A549 (cell line): ENCODE measurements at regions not wholly inside any gene's neighbourhood (a gene's known extent, or its start where the extent isn't known, plus 50 kb on each side); places are given as distances from the start of the nearest gene placed in this dataset.

Experiments
- ATAC-seq, 2 experiments: fragments of 200-7000 bp in 1 of 2; fragments of >200 bp in 1 of 2; cut with Nextera tagmentation in 1 of 2; cut with Tn5 transposase in 1 of 2; 3 replicates each; pipeline versions ENCODE4 v1.8.0 to v1.9.1; 2018 to 2020; ENCODE audit warnings: mild to moderate bottlenecking in 1 of 2, moderate library complexity in 1 of 2
- CTCF ChIA-PET: fragments of 300-600 bp; sonication (Branson Sonifier 250); formaldehyde crosslinking; extraction: SDS; loops from one replicate; lab custom pipeline; 2021; ENCODE audit warnings: antibody characterized with exemption, inconsistent platforms; lab: Yijun Ruan, JAX
- POLR2A ChIA-PET: fragments of 350-600 bp; formaldehyde crosslinking; extraction: SDS; loops from one replicate; lab custom pipeline; 2021; ENCODE audit warnings: antibody characterized with exemption, inconsistent platforms; lab: Yijun Ruan, JAX
- DNase-seq, 2 experiments: peaks; one replicate each; pipeline versions ENCODE4 v3.0.0 to v3.0.0-alpha.2; 2011 to 2016; ENCODE audit warnings: low read depth in 1 of 2, low spot score in 1 of 2
- FAIRE-seq: peaks from 2 replicates; lab custom pipeline; 2011; peaks lifted over from hg19 to GRCh38; lab: Jason Lieb, UNC
- H3K27ac ChIP-seq, 2 experiments: fragments of >200 bp; sonication (Bioruptor Twin); formaldehyde crosslinking; 3 replicates each; pipeline ENCODE4 v1.5.1; 2016 to 2017
- H3K4me1 ChIP-seq: fragments of >200 bp; sonication (Bioruptor Twin); formaldehyde crosslinking; 3 replicates; pipeline ENCODE4 v1.6.1; 2016
- H3K4me2 ChIP-seq: fragments of >200 bp; sonication (Bioruptor Twin); formaldehyde crosslinking; 3 replicates; pipeline ENCODE4 v1.6.1; 2016
- H3K4me3 ChIP-seq: fragments of >200 bp; sonication (Bioruptor Twin); formaldehyde crosslinking; 3 replicates; pipeline ENCODE4 v1.5.1; 2016
- H3K9me3 ChIP-seq: fragments of >200 bp; sonication (Bioruptor Twin); formaldehyde crosslinking; 3 replicates; pipeline ENCODE4 v1.6.1; 2016
- CEBPB ChIP-seq, 2 experiments: fragments of >200 bp in 1 of 2; sonication (Bioruptor Twin) in 1 of 2; formaldehyde crosslinking in 1 of 2; IDR thresholded peaks; 2 replicates each; pipeline ENCODE4 v1.6.1; 2012 to 2016
- CHD4 ChIP-seq: fragments of 200-600 bp; sonication (generic); IDR thresholded peaks from 2 replicates; pipeline ENCODE4 v1.6.1; 2016; ENCODE audit warnings: antibody characterized with exemption, mild to moderate bottlenecking, borderline replicate concordance
- EHMT2 ChIP-seq: fragments of 200-600 bp; sonication (generic); IDR thresholded peaks from 2 replicates; pipeline ENCODE4 v1.6.1; 2016; ENCODE audit warnings: antibody characterized with exemption, low read depth, mild to moderate bottlenecking, moderate library complexity
- FOSB ChIP-seq: fragments of 250-450 bp; sonication (Bioruptor Pico); IDR thresholded peaks from 2 replicates; pipeline ENCODE4 v1.5.0; 2020; ENCODE audit warnings: mild to moderate bottlenecking, moderate library complexity
- HEYL ChIP-seq: fragments of 250-450 bp; sonication (Bioruptor Pico); IDR thresholded peaks from 2 replicates; pipeline ENCODE4 v1.8.0; 2021; ENCODE audit warnings: mild to moderate bottlenecking, moderate library complexity
- HOXA7 ChIP-seq: fragments of 250-450 bp; sonication (Bioruptor Pico); IDR thresholded peaks from 2 replicates; pipeline ENCODE4 v1.5.0; 2020; ENCODE audit warnings: mild to moderate bottlenecking, moderate library complexity
- KDM5A ChIP-seq: fragments of 200-600 bp; sonication (generic); IDR thresholded peaks from 2 replicates; pipeline ENCODE4 v1.6.1; 2016; ENCODE audit warnings: antibody characterized with exemption, mild to moderate bottlenecking
- MAZ ChIP-seq: fragments of 150-350 bp; IDR thresholded peaks from 2 replicates; pipeline ENCODE4 v1.6.1; 2014; ENCODE audit warnings: antibody characterized with exemption, low read depth, low read length, borderline replicate concordance
- NFE2L2 ChIP-seq: fragments of 150-350 bp; conservative IDR thresholded peaks from 2 replicates; pipeline ENCODE4 v1.6.1; 2014; ENCODE audit warnings: low read length
- NR3C1 ChIP-seq: fragments of >200 bp; sonication (Bioruptor Twin); formaldehyde crosslinking; IDR thresholded peaks from 3 replicates; pipeline ENCODE4 v1.6.1; 2017
- POLR2A ChIP-seq: IDR thresholded peaks from 2 replicates; pipeline ENCODE4 v1.6.1; 2012; ENCODE audit warnings: mild to moderate bottlenecking, low read length
- POLR2AphosphoS2 ChIP-seq: conservative IDR thresholded peaks from 2 replicates; pipeline ENCODE4 v1.6.1; 2012; ENCODE audit warnings: low read length, improper control_type of control experiment, inconsistent platforms
- RFX5 ChIP-seq: fragments of 450-650 bp; IDR thresholded peaks from 2 replicates; pipeline ENCODE4 v1.7.1; 2014; ENCODE audit warnings: antibody characterized with exemption, mild to moderate bottlenecking, moderate library complexity
- RNF2 ChIP-seq: fragments of 200-600 bp; sonication (generic); IDR thresholded peaks from 2 replicates; pipeline ENCODE4 v1.6.1; 2016; ENCODE audit warnings: low read depth, mild to moderate bottlenecking, antibody characterized with exemption, moderate library complexity, borderline replicate concordance
- SREBF2 ChIP-seq: fragments of 450-650 bp; IDR thresholded peaks from 2 replicates; pipeline ENCODE4 v1.6.1; 2014; ENCODE audit warnings: mild to moderate bottlenecking, moderate library complexity
- TFCP2L1 ChIP-seq: fragments of 250-450 bp; sonication (Bioruptor Pico); IDR thresholded peaks from 2 replicates; pipeline ENCODE4 v1.5.0; 2021; ENCODE audit warnings: mild to moderate bottlenecking
- TP53 ChIP-seq: fragments of 250-450 bp; sonication (Bioruptor Pico); IDR thresholded peaks from 2 replicates; pipeline ENCODE4 v1.5.0; 2021; ENCODE audit warnings: mild to moderate bottlenecking, moderate library complexity
- ZNF302 ChIP-seq: fragments of 250-450 bp; sonication (Bioruptor Pico); IDR thresholded peaks from 2 replicates; pipeline ENCODE4 v1.9.0; 2021; ENCODE audit warnings: inconsistent platforms, mild to moderate bottlenecking, moderate library complexity
- WGBS: methylation state at CpG from one replicate; pipeline ENCODE4 v1.1.6; 2017; ENCODE audit errors: missing lambda C conversion rate; 5-methylcytosine and 5-hydroxymethylcytosine counted together
- TF ChIP-seq, protein P1 (sequence below): fragments of 150-350 bp; IDR thresholded peaks from 2 replicates; pipeline ENCODE4 v1.6.1; 2014; ENCODE audit warnings: low read depth, mild to moderate bottlenecking, low read length
- TF ChIP-seq, protein P2 (sequence below): fragments of >200 bp; sonication (Bioruptor Twin); formaldehyde crosslinking; IDR thresholded peaks from 2 replicates; pipeline ENCODE4 v1.6.1; 2016
- TF ChIP-seq, protein P3 (sequence below): fragments of 450-650 bp; IDR thresholded peaks from 2 replicates; pipeline ENCODE4 v1.6.1; 2014; ENCODE audit warnings: antibody characterized with exemption
- TF ChIP-seq, protein P4 (sequence below): IDR thresholded peaks from 2 replicates; pipeline ENCODE4 v1.6.1; 2012
- TF ChIP-seq, protein P5 (sequence below): IDR thresholded peaks from 2 replicates; pipeline ENCODE4 v1.6.1; 2012

DNA sequence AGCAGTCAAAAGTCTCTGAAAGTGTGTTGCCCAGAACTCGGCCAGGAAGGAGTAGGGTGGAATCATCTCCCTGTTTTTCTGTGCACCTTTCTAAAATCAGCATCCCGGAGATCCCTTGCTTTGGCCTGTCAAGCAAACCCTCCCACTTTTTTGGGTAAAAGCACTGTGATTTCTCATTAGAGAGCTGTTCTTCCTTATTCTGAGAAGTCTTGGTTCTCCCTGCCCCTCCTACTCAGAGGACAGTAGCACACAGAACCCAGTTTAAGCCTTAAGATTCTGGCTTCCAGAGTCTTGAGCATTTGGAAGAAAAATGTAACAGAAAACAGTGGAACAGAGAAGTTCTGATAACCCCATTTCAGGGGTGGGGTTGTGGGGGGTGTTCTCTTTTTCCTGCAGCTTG is 52.6 kb upstream of the KATNAL1 start:
- ChIA-PET CTCF (interaction anchor here (0.5 kb wide), 1 partner anchor 16 kb away, joined by 3 read pairs; no protein-coding TSS in a partner anchor), POLR2A (no interaction called here)
- H3K9me3 ChIP-seq: no peaks in the 10 kb centered on the region
- no peak overlapping the region for H3K4me3 ChIP-seq
- WGBS: 62% methylated on average over 2 of the region's 2 CpGs
- 0 out of 3 replicates have a peak, but pooled peaks cover 6% of the 10 kb centered on the region for H3K4me1 ChIP-seq
- ATAC-seq: no peak
- H3K27ac ChIP-seq: no peak overlapping the region
- no peak overlapping the region for H3K4me2 ChIP-seq
- FAIRE-seq: no peak
- DNase-seq: no peak
- TF ChIP-seq SREBF2: no peak
- no peak for TF ChIP-seq MAZ
- TF ChIP-seq HEYL (CRISPR knock-in tag): no peak
- TF ChIP-seq POLR2A: no peak

DNA sequence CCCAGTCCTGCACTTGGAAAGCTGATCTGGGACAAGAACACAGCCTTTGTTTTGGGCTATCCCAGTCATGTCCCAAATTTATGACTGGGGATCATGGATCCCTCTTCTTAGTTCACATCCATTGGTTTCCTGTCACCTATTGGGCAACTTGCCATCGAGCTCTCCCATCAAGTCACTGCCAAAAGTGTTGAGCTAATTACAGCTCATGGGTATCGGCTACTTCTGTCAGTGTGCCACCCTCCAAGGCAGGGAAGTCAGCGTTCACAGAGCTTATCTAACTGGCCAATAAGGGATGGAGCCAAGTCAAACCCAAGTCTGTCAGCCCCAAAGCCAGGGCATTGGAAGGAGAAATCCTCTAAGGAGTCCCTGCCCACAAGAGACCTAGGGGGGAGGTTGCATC is 53.2 kb upstream of the KATNAL1 start:
- 0 out of 3 replicates have a peak, but pooled peaks cover 6% of the 10 kb centered on the region for H3K4me1 ChIP-seq
- H3K4me3 ChIP-seq: no peak overlapping the region
- ATAC-seq: no peak
- no peaks in the 10 kb centered on the region for H3K9me3 ChIP-seq
- ChIA-PET CTCF (no interaction called here), POLR2A (no interaction called here)
- no peak for FAIRE-seq
- H3K27ac ChIP-seq: no peak overlapping the region
- H3K4me2 ChIP-seq: no peak overlapping the region
- DNase-seq: no peak
- TF ChIP-seq KDM5A: no peak
- TF ChIP-seq POLR2A: no peak
- TF ChIP-seq CHD4: no peak
- no peak for TF ChIP-seq TFCP2L1 (CRISPR knock-in tag)
- TF ChIP-seq EHMT2: no peak
- TF ChIP-seq, protein P1, sequence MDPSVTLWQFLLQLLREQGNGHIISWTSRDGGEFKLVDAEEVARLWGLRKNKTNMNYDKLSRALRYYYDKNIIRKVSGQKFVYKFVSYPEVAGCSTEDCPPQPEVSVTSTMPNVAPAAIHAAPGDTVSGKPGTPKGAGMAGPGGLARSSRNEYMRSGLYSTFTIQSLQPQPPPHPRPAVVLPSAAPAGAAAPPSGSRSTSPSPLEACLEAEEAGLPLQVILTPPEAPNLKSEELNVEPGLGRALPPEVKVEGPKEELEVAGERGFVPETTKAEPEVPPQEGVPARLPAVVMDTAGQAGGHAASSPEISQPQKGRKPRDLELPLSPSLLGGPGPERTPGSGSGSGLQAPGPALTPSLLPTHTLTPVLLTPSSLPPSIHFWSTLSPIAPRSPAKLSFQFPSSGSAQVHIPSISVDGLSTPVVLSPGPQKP: no peak
- TF ChIP-seq FOSB: no peak
- TF ChIP-seq, protein P2, sequence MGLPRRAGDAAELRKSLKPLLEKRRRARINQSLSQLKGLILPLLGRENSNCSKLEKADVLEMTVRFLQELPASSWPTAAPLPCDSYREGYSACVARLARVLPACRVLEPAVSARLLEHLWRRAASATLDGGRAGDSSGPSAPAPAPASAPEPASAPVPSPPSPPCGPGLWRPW: no peak
- TF ChIP-seq, protein P3, sequence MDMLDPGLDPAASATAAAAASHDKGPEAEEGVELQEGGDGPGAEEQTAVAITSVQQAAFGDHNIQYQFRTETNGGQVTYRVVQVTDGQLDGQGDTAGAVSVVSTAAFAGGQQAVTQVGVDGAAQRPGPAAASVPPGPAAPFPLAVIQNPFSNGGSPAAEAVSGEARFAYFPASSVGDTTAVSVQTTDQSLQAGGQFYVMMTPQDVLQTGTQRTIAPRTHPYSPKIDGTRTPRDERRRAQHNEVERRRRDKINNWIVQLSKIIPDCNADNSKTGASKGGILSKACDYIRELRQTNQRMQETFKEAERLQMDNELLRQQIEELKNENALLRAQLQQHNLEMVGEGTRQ: no peak
- no peak for TF ChIP-seq NR3C1
- no peak for TF ChIP-seq RFX5
- no peak for TF ChIP-seq NFE2L2
- TF ChIP-seq, protein P4, sequence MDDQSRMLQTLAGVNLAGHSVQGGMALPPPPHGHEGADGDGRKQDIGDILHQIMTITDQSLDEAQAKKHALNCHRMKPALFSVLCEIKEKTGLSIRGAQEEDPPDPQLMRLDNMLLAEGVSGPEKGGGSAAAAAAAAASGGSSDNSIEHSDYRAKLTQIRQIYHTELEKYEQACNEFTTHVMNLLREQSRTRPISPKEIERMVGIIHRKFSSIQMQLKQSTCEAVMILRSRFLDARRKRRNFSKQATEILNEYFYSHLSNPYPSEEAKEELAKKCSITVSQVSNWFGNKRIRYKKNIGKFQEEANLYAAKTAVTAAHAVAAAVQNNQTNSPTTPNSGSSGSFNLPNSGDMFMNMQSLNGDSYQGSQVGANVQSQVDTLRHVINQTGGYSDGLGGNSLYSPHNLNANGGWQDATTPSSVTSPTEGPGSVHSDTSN: no peak
- TF ChIP-seq ZNF302 (CRISPR knock-in tag): no peak
- no peak for TF ChIP-seq POLR2AphosphoS2
- TF ChIP-seq RNF2: no peak
- 51% methylated on average over 3 of the region's 3 CpGs for WGBS

DNA sequence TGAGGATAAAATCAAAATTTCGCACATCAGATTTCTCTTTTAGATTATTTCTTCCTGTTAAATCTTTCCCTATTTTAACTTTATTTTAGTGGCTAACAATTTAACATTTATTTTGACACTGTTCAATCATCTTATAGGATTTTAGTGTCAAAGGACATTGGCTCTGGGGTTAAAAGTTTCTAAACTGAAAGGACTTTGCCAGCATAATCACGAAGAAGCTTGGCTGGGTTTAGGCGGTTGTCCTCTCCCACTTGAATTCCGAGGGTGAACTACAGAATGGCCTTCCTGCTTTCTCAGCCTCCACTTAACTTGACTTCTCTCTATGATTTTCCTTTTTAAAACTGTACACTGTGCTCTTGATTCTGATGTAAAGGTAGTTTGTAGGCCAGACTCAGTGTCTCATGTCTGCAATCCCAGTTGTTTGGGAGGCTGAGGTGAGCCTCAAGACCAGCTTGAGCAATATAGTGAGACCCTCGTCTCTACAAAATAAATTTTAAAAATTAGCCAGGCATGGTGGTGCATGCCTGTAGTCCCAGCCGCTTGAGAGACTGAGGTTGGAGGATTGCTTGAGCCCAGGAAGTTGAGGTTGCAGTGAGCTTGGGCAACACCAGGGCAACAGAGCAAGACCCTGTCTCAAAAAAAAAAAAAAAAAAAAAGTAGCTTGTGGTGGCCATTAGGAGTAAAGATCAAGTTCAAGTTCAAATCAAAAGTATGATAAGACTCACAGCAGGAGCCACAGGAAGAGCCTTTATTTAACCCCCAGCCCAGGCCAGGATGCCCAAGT is 54.8 kb upstream of the KATNAL1 start:
- Histone ChIP-seq H3K9me3 (no peaks in the 10 kb centered on the region), H3K4me2 (no peak overlapping the region), H3K4me3 (no peak overlapping the region), H3K27ac (no peak overlapping the region), H3K4me1 (0 out of 3 replicates have a peak, but pooled peaks cover 6% of the 10 kb centered on the region)
- ATAC-seq (no peak), FAIRE-seq (no peak), DNase-seq (no peak)
- ChIA-PET CTCF (interaction anchor here (1.4 kb wide), 1 partner anchor 10 kb away, joined by 3 read pairs; no protein-coding TSS in a partner anchor), POLR2A (no interaction called here)
- TF ChIP-seq HOXA7 (CRISPR knock-in tag): no peak
- no peak for TF ChIP-seq SREBF2
- no peak for TF ChIP-seq CHD4
- TF ChIP-seq HEYL (CRISPR knock-in tag): no peak
- TF ChIP-seq, protein P5, sequence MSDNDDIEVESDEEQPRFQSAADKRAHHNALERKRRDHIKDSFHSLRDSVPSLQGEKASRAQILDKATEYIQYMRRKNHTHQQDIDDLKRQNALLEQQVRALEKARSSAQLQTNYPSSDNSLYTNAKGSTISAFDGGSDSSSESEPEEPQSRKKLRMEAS: no peak
- no peak for TF ChIP-seq TP53 (CRISPR knock-in tag)
- no peak for TF ChIP-seq CEBPB (IDR thresholded peaks at IDR 0.05)
- WGBS: 86% methylated on average over 6 of the region's 6 CpGs
